G401.6 (cell line): ENCODE measurements at regions not wholly inside any gene's neighbourhood (a gene's known extent, or its start where the extent isn't known, plus 50 kb on each side); places are given as distances from the start of the nearest gene placed in this dataset.

Experiments
- FAIRE-seq: peaks from 2 replicates; lab custom pipeline; 2012; peaks lifted over from hg19 to GRCh38; lab: Jason Lieb, UNC

GRCh38 chr13:106033659-106034058, 501.8 kb downstream of the EFNB2 start:
- FAIRE-seq: no peak

GRCh38 chr13:106032441-106032840, 503.0 kb downstream of the EFNB2 start:
- FAIRE-seq: no peak

GRCh38 chr13:106029676-106030290, 505.7 kb downstream of the EFNB2 start:
- no peak for FAIRE-seq

GRCh38 chr13:106028911-106029310, 506.6 kb downstream of the EFNB2 start:
- FAIRE-seq: no peak

- no peak for FAIRE-seq
Measured at GRCh38 chr13:106011600-106011999, 523.9 kb downstream of the EFNB2 start.

GRCh38 chr13:106010836-106011235, 524.6 kb downstream of the EFNB2 start:
- no peak for FAIRE-seq

GRCh38 chr13:106008540-106008939, 526.9 kb downstream of the EFNB2 start:
- no peak for FAIRE-seq

GRCh38 chr13:106007156-106007555, 528.3 kb downstream of the EFNB2 start:
- no peak for FAIRE-seq

- FAIRE-seq: no peak
Measured at GRCh38 chr13:106003651-106004050, 531.8 kb downstream of the EFNB2 start.

- no peak for FAIRE-seq
Measured at GRCh38 chr13:106001443-106001842, 534.0 kb downstream of the EFNB2 start.

- FAIRE-seq: no peak
Measured at GRCh38 chr13:105997581-105998550, 537.6 kb downstream of the EFNB2 start.

- no peak for FAIRE-seq
Measured at GRCh38 chr13:105996391-105997025, 539.0 kb downstream of the EFNB2 start.

GRCh38 chr13:105994340-105994739, 541.1 kb downstream of the EFNB2 start:
- FAIRE-seq: no peak

GRCh38 chr13:105991622-105992277, 543.7 kb downstream of the EFNB2 start:
- no peak for FAIRE-seq

- FAIRE-seq: no peak
Measured at GRCh38 chr13:105991131-105991530, 544.3 kb downstream of the EFNB2 start.

- FAIRE-seq: no peak
Measured at GRCh38 chr13:105990256-105990958, 545.1 kb downstream of the EFNB2 start.

GRCh38 chr13:105984646-105985045, 550.8 kb downstream of the EFNB2 start:
- no peak for FAIRE-seq

- FAIRE-seq: no peak
Measured at GRCh38 chr13:105984236-105984635, 551.2 kb downstream of the EFNB2 start.

GRCh38 chr13:105982219-105982930, 553.1 kb downstream of the EFNB2 start:
- FAIRE-seq: no peak

GRCh38 chr13:105979131-105980011, 556.1 kb downstream of the EFNB2 start:
- FAIRE-seq: no peak
